ENCODE measurements at regions not wholly inside any gene's neighbourhood (a gene's known extent, or its start where the extent isn't known, plus 50 kb on each side); places are given as distances from the start of the nearest gene placed in this dataset.

GRCh38 chr21:27741736-27742135, 774.8 kb upstream of the ADAMTS5 start:
- Mint-ChIP-seq H3K36me3 (no peaks in the 10 kb centered on the region), H3K27ac (no peak overlapping the region), H3K27me3 (ENCODE audit: low read depth in 3 of 3) (peaks cover 0 to 2% (median 0%) of the 10 kb centered on the region in 3 donors), H3K4me3 (no peak overlapping the region), H3K4me1 (no peaks in the 10 kb centered on the region), H3K9me3 (peaks cover 0 to 12% (median 6%) of the 10 kb centered on the region in 7 donors)
- Histone ChIP-seq H3K4me3 (replicated peaks in 1 of 3; ENCODE audit: low read depth in 2 of 3, low read length in 3 of 3) (no peak overlapping the region), H3K27ac (ENCODE audit: low read depth in 1 of 2, low read length in 2 of 2) (no peak overlapping the region), H3K36me3 (replicated peaks in 1 of 2; ENCODE audit: control insufficient read depth in 1 of 2, insufficient read depth in 2 of 2, low read length in 2 of 2) (no peaks in the 10 kb centered on the region), H3K9ac (ENCODE audit: insufficient read depth, low read length, poor library complexity, severe bottlenecking) (no peak overlapping the region), H3K9me3 (replicated peaks in 1 of 2; ENCODE audit: control insufficient read depth in 1 of 2, insufficient read depth in 1 of 2, low read length in 2 of 2) (peaks cover 7 to 8% of the 10 kb centered on the region in 2 donors), H4K20me1 (ENCODE audit: insufficient read depth, low read length) (no peaks in the 10 kb centered on the region), H3K79me2 (ENCODE audit: insufficient read depth, low read length) (no peaks in the 10 kb centered on the region), H3K4me1 (ENCODE audit: control insufficient read depth in 1 of 2, insufficient read depth in 2 of 2, low read length in 2 of 2) (no peaks in the 10 kb centered on the region), H2AFZ (ENCODE audit: insufficient read depth, low read depth, low read length, poor library complexity, severe bottlenecking) (no peak overlapping the region), H3K4me2 (replicated peaks; ENCODE audit: extremely low read depth, low read length, poor library complexity, severe bottlenecking) (no peak overlapping the region), H3K27me3 (ENCODE audit: control insufficient read depth in 2 of 2, insufficient read depth in 2 of 2, low read length in 2 of 2) (no peaks in the 10 kb centered on the region)
- no peak for DNase-seq
- intact Hi-C loops (cut with micrococcal nuclease), result no loop called here
- no peak for TF ChIP-seq CTCF (IDR thresholded peaks at IDR 0.05)
- no CpG with 5 or more reads among the region's 2 CpGs for WGBS (ENCODE audit: insufficient coverage)

- 74% methylated on average over 5 of the region's 5 CpGs for WGBS (ENCODE audit: insufficient coverage)
- Histone ChIP-seq H3K27ac (ENCODE audit: low read depth in 1 of 2, low read length in 2 of 2) (no peak overlapping the region), H3K9me3 (replicated peaks in 1 of 2; ENCODE audit: control insufficient read depth in 1 of 2, insufficient read depth in 1 of 2, low read length in 2 of 2) (peaks cover 7 to 14% of the 10 kb centered on the region in 2 donors), H3K4me3 (replicated peaks in 1 of 3; ENCODE audit: low read depth in 2 of 3, low read length in 3 of 3) (no peak overlapping the region), H3K79me2 (ENCODE audit: insufficient read depth, low read length) (no peaks in the 10 kb centered on the region), H2AFZ (ENCODE audit: insufficient read depth, low read depth, low read length, poor library complexity, severe bottlenecking) (no peak overlapping the region), H3K9ac (ENCODE audit: insufficient read depth, low read length, poor library complexity, severe bottlenecking) (no peak overlapping the region), H3K36me3 (replicated peaks in 1 of 2; ENCODE audit: control insufficient read depth in 1 of 2, insufficient read depth in 2 of 2, low read length in 2 of 2) (no peaks in the 10 kb centered on the region), H3K4me1 (ENCODE audit: control insufficient read depth in 1 of 2, insufficient read depth in 2 of 2, low read length in 2 of 2) (no peaks in the 10 kb centered on the region), H3K27me3 (ENCODE audit: control insufficient read depth in 2 of 2, insufficient read depth in 2 of 2, low read length in 2 of 2) (no peaks in the 10 kb centered on the region), H3K4me2 (replicated peaks; ENCODE audit: extremely low read depth, low read length, poor library complexity, severe bottlenecking) (no peak overlapping the region), H4K20me1 (ENCODE audit: insufficient read depth, low read length) (no peaks in the 10 kb centered on the region)
- intact Hi-C loops (cut with micrococcal nuclease), result no loop called here
- Mint-ChIP-seq H3K36me3 (no peaks in the 10 kb centered on the region), H3K27ac (no peak overlapping the region), H3K4me1 (no peaks in the 10 kb centered on the region), H3K9me3 (peaks cover 0 to 10% (median 6%) of the 10 kb centered on the region in 7 donors), H3K4me3 (no peak overlapping the region), H3K27me3 (ENCODE audit: low read depth in 3 of 3) (peaks cover 0 to 2% (median 0%) of the 10 kb centered on the region in 3 donors)
- TF ChIP-seq CTCF (IDR thresholded peaks at IDR 0.05), result no peak
- no peak for DNase-seq
Observed at GRCh38 chr21:27740084-27740483, 773.2 kb upstream of the ADAMTS5 start.
